ENCODE measurements at regions not wholly inside any gene's neighbourhood (a gene's known extent, or its start where the extent isn't known, plus 50 kb on each side); places are given as distances from the start of the nearest gene placed in this dataset.

GRCh38 chr2:23293063-23293462 is 91.9 kb upstream of the KLHL29 start:
- no peak for TF ChIP-seq CTCF (conservative IDR thresholded peaks at IDR 0.05; ENCODE audit: low read depth, low read length)
- H3K4me3 ChIP-seq (ENCODE audit: low read length) = no peak overlapping the region
- peak; percentile 41 for DNase-seq (ENCODE audit: low read depth)

GRCh38 chr2:23293731-23294130 is 91.2 kb upstream of the KLHL29 start:
- DNase-seq (ENCODE audit: low read depth) = peak; percentile 87
- no peak overlapping the region for H3K4me3 ChIP-seq (ENCODE audit: low read length)
- no peak for TF ChIP-seq CTCF (conservative IDR thresholded peaks at IDR 0.05; ENCODE audit: low read depth, low read length)

GRCh38 chr2:23294238-23294637 is 90.7 kb upstream of the KLHL29 start:
- no peak for DNase-seq (ENCODE audit: low read depth)
- TF ChIP-seq CTCF (conservative IDR thresholded peaks at IDR 0.05; ENCODE audit: low read depth, low read length) = peak; percentile 39

GRCh38 chr2:23296691-23297090 is 88.3 kb upstream of the KLHL29 start:
- no peak for DNase-seq (ENCODE audit: low read depth)
- H3K4me3 ChIP-seq (ENCODE audit: low read length) = no peak overlapping the region
- TF ChIP-seq CTCF (conservative IDR thresholded peaks at IDR 0.05; ENCODE audit: low read depth, low read length) = no peak

More at GRCh38 chr2:23294238-23294637, 90.7 kb upstream of the KLHL29 start:
- H3K4me3 ChIP-seq (ENCODE audit: low read length) = no peak overlapping the region

- no peak for TF ChIP-seq CTCF (conservative IDR thresholded peaks at IDR 0.05; ENCODE audit: low read depth, low read length)
These were observed 87.9 kb upstream of the KLHL29 start for GRCh38 chr2:23297112-23297511.

GRCh38 chr2:23298551-23298950 is 86.4 kb upstream of the KLHL29 start:
- no peak for TF ChIP-seq CTCF (conservative IDR thresholded peaks at IDR 0.05; ENCODE audit: low read depth, low read length)
- no peak for DNase-seq (ENCODE audit: low read depth)

More at GRCh38 chr2:23297112-23297511, 87.9 kb upstream of the KLHL29 start:
- DNase-seq (ENCODE audit: low read depth) = no peak
- H3K4me3 ChIP-seq (ENCODE audit: low read length) = no peak overlapping the region

GRCh38 chr2:23299476-23300195 is 85.3 kb upstream of the KLHL29 start:
- TF ChIP-seq CTCF (conservative IDR thresholded peaks at IDR 0.05; ENCODE audit: low read depth, low read length) = no peak
- no peak overlapping the region for H3K4me3 ChIP-seq (ENCODE audit: low read length)
- no peak for DNase-seq (ENCODE audit: low read depth)

More at GRCh38 chr2:23298551-23298950, 86.4 kb upstream of the KLHL29 start:
- H3K4me3 ChIP-seq (ENCODE audit: low read length) = no peak overlapping the region

Measured in retinal pigment epithelial cell (primary cell).